GM12878 (cell line): ENCODE measurements at regions not wholly inside any gene's neighbourhood (a gene's known extent, or its start where the extent isn't known, plus 50 kb on each side); places are given as distances from the start of the nearest gene placed in this dataset.

Experiments used
- ASH2L ChIP-seq: fragments of 300-600, 200-600 bp; sonication (generic); IDR thresholded peaks from 2 replicates; pipeline ENCODE4 v1.6.1; 2017; ENCODE audit warnings: low read depth, mild to moderate bottlenecking, borderline replicate concordance
- BRCA1 ChIP-seq: IDR thresholded peaks from 2 replicates; pipeline ENCODE4 v1.6.1; 2011; ENCODE audit warnings: low read depth, low read length, improper control_type of control experiment
- CBX5 ChIP-seq: sonication (generic); IDR thresholded peaks from 2 replicates; pipeline ENCODE4 v1.6.1; 2016; ENCODE audit warnings: low read depth, moderate library complexity, mild to moderate bottlenecking, inconsistent platforms
- ETV6 ChIP-seq, 2 experiments: fragments of 450-650 bp in 1 of 2; IDR thresholded peaks in 1 of 2; conservative IDR thresholded peaks in 1 of 2; 2 replicates each; pipeline ENCODE4 v1.6.1; 2014; ENCODE audit warnings: antibody characterized with exemption in 1 of 2, borderline replicate concordance in 1 of 2, low read depth in 1 of 2, mild to moderate bottlenecking in 1 of 2, moderate library complexity in 1 of 2
- JUND ChIP-seq: IDR thresholded peaks from 2 replicates; pipeline ENCODE4 v1.6.1; 2012; ENCODE audit warnings: low read depth, mild to moderate bottlenecking, low read length, improper control_type of control experiment, moderate library complexity
- NBN ChIP-seq: fragments of 450-650 bp; IDR thresholded peaks from 2 replicates; pipeline ENCODE4 v1.6.1; 2016
- NRF1 ChIP-seq: conservative IDR thresholded peaks from 2 replicates; pipeline ENCODE4 v1.6.1; 2011; ENCODE audit warnings: mild to moderate bottlenecking, low read depth, low read length, improper control_type of control experiment
- POLR2A ChIP-seq: IDR thresholded peaks from 2 replicates; pipeline ENCODE4 v1.6.1; 2011; ENCODE audit warnings: low read depth, mild to moderate bottlenecking, low read length
- SUPT20H ChIP-seq: IDR thresholded peaks from 2 replicates; pipeline ENCODE4 v1.6.1; 2011; ENCODE audit warnings: low read depth, mild to moderate bottlenecking, low read length, moderate library complexity, borderline replicate concordance; ENCODE audit not compliant: control insufficient read depth
- TF ChIP-seq, protein P1 (sequence below): fragments of 450-650 bp; IDR thresholded peaks from 2 replicates; pipeline ENCODE4 v1.6.1; 2018; ENCODE audit warnings: borderline replicate concordance, mild to moderate bottlenecking; ENCODE audit not compliant: partially characterized antibody
- TF ChIP-seq, protein P2 (sequence below), 3 experiments: IDR thresholded peaks in 2 of 3; conservative IDR thresholded peaks in 1 of 3; 2 replicates each; pipeline ENCODE4 v1.5.1; 2011; ENCODE audit warnings: low read depth in 3 of 3, low read length in 3 of 3, mild to moderate bottlenecking in 3 of 3, control low read depth in 2 of 3, moderate library complexity in 2 of 3, inconsistent platforms in 1 of 3, mixed read lengths in 1 of 3; ENCODE audit not compliant: control insufficient read depth in 2 of 3, insufficient read depth in 1 of 3; ENCODE audit errors: extremely low read depth in 1 of 3
- TF ChIP-seq, protein P3 (sequence below): fragments of 450-650 bp; IDR thresholded peaks from 2 replicates; pipeline ENCODE4 v1.6.1; 2017; ENCODE audit warnings: mild to moderate bottlenecking, low read depth, inconsistent platforms; ENCODE audit not compliant: poor library complexity, severe bottlenecking

DNA sequence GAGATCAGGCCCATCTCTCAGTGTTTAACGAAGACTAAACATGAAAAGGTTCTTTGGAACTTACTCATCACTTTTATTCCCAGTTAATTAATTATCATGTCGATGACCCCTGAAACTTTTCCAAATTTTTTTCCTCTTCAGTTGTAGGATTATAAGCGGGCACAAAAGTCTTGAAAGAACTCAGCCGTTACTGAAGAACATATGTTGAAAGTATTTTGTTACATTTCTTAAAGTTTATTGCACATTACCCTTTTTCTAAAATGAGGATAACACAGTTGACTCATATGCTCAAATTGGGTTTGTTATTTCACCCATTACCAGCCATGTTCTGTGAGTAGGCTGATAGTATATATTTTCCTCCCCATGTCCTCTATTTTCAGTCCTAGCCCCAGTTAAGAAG, 75.9 kb upstream of the COL3A1 start:
- TF ChIP-seq, protein P1, sequence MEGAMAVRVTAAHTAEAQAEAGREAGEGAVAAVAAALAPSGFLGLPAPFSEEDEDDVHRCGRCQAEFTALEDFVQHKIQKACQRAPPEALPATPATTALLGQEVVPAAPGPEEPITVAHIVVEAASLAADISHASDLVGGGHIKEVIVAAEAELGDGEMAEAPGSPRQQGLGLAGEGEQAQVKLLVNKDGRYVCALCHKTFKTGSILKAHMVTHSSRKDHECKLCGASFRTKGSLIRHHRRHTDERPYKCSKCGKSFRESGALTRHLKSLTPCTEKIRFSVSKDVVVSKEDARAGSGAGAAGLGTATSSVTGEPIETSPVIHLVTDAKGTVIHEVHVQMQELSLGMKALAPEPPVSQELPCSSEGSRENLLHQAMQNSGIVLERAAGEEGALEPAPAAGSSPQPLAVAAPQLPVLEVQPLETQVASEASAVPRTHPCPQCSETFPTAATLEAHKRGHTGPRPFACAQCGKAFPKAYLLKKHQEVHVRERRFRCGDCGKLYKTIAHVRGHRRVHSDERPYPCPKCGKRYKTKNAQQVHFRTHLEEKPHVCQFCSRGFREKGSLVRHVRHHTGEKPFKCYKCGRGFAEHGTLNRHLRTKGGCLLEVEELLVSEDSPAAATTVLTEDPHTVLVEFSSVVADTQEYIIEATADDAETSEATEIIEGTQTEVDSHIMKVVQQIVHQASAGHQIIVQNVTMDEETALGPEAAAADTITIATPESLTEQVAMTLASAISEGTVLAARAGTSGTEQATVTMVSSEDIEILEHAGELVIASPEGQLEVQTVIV = no peak
- no peak for TF ChIP-seq ETV6 (conservative IDR thresholded peaks at IDR 0.05 in 1 of 2, IDR thresholded peaks at IDR 0.05 in 1 of 2; ENCODE audit: borderline replicate concordance in 1 of 2, low read depth in 1 of 2)
- no peak for TF ChIP-seq SUPT20H
- TF ChIP-seq, protein P2, sequence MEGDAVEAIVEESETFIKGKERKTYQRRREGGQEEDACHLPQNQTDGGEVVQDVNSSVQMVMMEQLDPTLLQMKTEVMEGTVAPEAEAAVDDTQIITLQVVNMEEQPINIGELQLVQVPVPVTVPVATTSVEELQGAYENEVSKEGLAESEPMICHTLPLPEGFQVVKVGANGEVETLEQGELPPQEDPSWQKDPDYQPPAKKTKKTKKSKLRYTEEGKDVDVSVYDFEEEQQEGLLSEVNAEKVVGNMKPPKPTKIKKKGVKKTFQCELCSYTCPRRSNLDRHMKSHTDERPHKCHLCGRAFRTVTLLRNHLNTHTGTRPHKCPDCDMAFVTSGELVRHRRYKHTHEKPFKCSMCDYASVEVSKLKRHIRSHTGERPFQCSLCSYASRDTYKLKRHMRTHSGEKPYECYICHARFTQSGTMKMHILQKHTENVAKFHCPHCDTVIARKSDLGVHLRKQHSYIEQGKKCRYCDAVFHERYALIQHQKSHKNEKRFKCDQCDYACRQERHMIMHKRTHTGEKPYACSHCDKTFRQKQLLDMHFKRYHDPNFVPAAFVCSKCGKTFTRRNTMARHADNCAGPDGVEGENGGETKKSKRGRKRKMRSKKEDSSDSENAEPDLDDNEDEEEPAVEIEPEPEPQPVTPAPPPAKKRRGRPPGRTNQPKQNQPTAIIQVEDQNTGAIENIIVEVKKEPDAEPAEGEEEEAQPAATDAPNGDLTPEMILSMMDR (IDR thresholded peaks at IDR 0.05 in 2 of 3, conservative IDR thresholded peaks at IDR 0.05 in 1 of 3; ENCODE audit: control insufficient read depth in 2 of 3, extremely low read depth in 1 of 3, insufficient read depth in 1 of 3, low read depth in 3 of 3, low read length in 3 of 3) = no peak
- no peak for TF ChIP-seq NRF1
- TF ChIP-seq, protein P3, sequence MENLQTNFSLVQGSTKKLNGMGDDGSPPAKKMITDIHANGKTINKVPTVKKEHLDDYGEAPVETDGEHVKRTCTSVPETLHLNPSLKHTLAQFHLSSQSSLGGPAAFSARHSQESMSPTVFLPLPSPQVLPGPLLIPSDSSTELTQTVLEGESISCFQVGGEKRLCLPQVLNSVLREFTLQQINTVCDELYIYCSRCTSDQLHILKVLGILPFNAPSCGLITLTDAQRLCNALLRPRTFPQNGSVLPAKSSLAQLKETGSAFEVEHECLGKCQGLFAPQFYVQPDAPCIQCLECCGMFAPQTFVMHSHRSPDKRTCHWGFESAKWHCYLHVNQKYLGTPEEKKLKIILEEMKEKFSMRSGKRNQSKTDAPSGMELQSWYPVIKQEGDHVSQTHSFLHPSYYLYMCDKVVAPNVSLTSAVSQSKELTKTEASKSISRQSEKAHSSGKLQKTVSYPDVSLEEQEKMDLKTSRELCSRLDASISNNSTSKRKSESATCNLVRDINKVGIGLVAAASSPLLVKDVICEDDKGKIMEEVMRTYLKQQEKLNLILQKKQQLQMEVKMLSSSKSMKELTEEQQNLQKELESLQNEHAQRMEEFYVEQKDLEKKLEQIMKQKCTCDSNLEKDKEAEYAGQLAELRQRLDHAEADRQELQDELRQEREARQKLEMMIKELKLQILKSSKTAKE = no peak
- TF ChIP-seq BRCA1 = no peak
- TF ChIP-seq ASH2L = no peak
- no peak for TF ChIP-seq NBN
- TF ChIP-seq JUND = no peak
- TF ChIP-seq CBX5 = no peak
- TF ChIP-seq POLR2A = no peak
